ENCODE measurements at regions not wholly inside any gene's neighbourhood (a gene's known extent, or its start where the extent isn't known, plus 50 kb on each side); places are given as distances from the start of the nearest gene placed in this dataset.
"Not testable (repeated sequence)": the region's sequence is repeated elsewhere in the genome, so short reads cannot be mapped to it uniquely, and the experiment has no call there.

DNA sequence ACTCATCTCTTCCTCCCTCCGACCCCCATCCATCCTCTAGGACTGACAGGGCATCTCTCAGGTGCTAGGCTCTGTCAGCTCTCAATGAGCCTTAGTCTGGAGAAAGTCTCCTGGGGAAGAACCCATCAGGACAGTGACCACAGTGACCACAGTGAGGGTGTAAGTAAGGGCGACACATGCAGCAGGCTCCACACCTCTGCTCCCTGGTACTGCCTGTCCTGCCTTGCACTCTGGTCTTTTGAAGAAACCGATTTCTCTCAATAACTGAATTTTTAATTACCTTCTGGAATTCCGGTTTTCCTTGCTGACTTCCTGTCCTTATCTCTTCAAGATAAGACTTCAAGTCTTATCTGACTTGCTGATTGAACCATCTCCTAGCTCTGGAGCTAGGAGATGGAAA lies 190.2 kb downstream of the ACTR3B start:
- DNase-seq (ENCODE audit: low spot score), result no peak

DNA sequence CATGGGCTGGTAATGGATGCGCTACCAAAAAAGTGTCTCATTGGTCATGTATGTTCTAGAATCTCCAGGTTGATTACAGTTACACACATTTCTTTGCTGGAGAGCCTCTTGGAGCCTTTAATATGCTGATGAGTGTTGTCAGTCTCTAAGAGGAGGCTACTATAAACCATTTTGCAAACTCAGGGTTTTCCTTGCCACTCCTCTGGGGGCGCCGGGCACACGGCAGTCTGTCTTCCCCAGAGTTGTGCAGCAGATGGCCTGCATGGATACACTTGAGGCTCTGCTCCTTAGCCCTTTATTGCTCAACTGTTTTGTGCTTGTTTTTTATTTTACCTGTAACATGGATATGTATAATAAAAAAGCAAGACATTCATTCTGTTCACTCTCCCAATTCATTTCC lies 196.5 kb downstream of the ACTR3B start:
- no peak for DNase-seq (ENCODE audit: low spot score)

DNA sequence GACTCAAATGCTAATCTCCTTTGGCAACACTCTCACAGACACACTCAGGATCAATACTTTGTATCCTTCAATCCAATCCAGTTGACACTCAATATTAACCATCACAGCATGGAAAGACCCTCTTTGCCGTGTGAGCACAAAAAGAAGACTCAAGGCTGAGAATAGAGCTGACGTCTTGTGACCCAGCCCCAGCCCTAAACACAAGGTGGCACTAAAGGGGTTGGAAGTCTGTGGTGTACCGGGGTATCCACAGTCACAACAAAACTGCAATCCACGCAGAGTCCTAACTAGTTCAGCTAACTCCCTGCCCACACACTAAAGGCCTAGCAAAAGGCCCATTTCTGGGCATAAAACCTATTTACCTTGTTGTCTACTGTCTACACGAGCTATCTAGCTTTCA lies 200.1 kb downstream of the ACTR3B start:
- DNase-seq (ENCODE audit: low spot score), result no peak

DNA sequence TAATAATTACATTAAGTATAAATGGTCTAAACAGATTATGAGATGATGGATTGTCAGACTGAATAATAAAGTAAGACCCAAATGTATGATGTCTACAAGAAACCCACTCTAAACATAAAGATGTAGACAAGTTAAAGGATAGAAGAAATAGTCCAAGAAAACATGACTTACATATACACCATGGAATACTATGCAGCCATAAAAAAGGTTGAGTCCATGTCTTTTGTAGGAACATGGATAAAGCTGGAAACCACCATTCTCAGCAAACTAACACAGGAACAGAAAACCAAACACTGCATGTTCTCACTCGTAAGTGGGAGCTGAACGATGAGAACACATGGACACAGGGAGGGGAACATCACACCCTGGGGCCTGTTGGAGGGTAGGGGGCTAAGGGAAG lies 202.2 kb downstream of the ACTR3B start:
- not testable (repeated sequence) for DNase-seq (ENCODE audit: low spot score)

DNA sequence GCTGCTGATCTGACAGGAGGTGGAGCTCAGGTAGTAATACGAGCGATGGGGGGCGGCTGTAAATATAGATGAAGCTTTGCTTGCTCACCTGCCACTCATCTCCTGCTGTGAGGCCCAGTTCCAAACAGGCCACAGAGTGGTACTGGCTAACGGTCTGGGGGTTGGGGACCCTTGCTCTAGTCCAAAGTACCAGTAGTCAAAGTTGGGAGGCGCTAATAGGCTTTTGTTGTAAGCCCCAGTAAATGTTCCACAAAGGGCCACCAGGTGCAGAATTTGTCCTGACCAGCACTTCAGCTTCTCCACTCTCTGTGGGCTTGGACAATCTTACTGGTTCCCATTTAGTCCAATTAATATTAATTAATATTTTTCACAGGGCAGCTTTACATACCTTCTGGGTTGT lies 206.6 kb downstream of the ACTR3B start:
- no peak for DNase-seq (ENCODE audit: low spot score)

DNA sequence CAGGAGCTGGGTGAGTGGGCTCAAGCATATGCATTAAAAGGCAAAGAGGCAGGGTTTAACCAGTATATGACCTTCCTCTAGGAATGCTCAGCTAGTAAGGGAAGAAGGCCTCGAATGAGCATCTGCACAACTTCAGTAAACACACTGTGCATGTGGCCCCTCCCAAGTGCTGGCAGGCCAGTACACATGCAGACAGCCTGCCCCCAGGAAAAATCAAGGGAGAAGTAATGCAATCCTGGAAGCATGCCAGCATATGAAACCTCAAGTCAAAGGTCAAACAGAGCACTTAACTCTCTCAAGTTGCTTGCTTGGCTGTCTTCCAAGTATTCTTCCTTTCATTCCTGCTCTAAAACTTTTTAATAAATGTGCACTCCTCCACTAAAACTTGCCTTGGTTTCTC lies 208.4 kb downstream of the ACTR3B start:
- DNase-seq (ENCODE audit: low spot score), result no peak

DNA sequence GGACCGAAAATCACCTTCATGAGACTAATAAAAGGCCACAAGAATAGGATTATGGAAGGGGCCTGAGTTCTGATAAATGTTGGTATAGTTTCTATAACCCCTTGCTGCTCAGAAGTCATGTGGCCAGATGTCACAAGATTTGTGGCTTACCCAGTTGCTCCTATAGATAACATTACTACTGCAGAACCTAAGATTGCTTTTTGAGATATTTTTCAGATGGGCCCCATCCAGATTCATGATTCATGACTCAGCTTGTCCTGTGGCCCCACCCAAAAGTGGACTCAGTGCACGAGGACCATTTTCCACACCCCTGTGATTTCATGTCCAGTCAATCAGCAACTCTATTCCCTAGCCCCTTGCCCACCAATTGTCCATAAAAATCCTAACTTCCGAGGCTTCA lies 209.0 kb downstream of the ACTR3B start:
- no peak for DNase-seq (ENCODE audit: low spot score)

DNA sequence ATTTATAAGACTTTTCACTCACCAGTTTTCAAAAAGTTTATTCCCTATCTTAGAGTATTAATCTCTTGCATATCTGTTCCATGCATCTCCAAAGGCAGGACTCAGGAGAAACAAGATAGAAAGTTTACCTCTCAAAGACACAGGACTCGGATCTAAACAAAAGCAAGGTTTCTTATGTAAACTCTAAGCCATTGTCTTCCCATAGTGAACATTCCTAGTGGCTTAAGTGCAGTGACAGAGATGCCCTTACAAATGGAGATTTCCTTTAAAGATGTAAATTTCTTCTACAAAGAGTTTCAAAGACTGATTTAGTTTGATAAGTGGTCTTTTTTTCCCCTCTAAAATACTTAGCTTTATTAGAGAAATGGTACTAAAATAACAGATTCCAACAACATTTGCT lies 209.8 kb downstream of the ACTR3B start:
- no peak for DNase-seq (ENCODE audit: low spot score)

DNA sequence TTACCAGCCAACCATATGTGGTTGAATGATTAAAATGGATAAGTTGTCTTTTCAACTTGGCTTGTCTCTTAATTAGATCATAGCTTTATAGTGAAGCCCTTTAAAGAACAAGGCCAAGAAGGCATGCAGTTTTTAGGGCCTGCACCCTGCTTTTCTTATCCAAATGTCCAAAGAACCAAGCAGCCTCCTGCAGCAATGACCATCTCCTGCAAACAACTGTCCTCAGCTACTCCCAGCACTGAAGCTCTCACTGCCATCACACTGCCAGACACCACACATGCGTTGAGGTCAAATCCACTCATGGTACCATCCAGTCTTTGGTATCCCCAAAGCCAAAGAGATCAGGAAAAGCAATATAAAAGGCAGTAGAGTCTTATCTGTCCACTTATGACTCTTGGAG lies 210.3 kb downstream of the ACTR3B start:
- no peak for DNase-seq (ENCODE audit: low spot score)

DNA sequence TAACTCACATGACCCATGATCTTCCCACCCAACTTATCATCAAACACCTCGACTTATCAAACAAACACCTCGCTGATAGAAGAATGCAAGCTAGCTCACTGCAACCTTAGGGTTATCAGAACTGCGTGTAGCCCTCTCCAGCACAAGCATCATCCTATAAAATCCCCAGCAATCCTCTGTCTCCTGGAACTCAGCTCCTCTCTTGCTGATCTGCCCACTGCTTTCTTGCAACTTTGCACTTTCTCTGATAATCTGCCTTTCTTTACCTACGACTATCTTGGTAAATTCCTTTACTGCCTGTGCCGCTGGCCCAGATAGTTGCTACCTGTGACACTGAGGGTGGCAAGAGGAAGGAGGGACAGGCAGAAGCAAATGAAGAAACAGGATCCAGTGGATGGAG lies 210.9 kb downstream of the ACTR3B start:
- DNase-seq (ENCODE audit: low spot score), result no peak

DNA sequence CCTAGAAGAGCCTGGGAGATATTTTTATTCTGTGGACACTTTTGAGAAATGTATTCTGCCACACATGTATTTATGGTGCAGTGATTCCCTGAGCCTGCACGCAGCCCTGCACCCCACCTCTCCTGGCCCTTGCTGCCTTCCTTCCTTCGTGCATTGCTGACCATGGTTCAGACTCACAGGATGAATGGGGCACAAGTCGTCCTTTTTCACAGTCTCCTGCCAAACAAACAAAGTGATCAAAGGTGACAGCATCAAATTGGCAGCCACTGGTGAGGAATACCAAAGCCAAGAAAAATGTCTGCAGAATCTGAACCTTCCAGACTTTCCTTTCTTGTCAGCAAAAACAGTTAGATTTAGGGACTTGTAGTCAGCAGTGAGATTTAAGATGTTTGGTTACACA lies 215.0 kb downstream of the ACTR3B start:
- no peak for DNase-seq (ENCODE audit: low spot score)

DNA sequence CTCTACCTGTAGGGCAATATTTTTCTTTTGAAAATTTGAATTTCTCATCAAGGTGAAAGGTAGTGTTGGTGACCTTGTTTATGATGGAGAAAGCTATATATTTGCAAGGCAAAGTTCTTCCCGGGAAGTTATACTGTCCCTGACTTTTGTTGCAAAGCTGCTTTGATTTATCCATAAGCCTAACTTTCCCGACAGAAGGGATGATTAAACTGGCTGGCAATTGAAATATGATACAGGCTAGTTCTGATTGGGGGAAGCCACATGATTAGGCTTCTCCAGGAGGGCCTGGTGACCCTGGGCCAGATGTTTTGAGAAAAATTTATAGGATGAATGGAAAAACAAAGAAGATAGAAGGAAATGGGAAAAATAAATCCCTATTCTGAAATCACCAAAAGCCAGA lies 215.5 kb downstream of the ACTR3B start:
- DNase-seq (ENCODE audit: low spot score), result no peak

DNA sequence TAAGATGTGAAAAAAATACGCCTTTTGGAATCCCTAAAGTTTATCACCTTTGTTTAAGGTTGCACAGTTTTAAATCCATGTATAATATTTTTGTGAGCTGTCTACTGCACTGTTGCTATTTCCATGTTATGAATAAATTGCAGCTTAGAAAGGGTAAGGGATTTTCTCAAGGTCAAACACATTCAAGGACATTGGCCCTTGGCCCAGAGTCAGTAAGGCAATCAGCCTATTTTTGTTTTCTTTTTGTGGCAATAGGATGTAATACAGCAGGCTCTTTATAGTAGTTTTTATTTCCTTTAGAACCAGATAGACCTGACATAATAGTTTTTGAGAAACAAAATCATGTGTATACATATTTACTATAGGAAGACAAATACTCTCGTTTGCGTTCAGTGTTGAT lies 219.8 kb downstream of the ACTR3B start:
- no peak for DNase-seq (ENCODE audit: low spot score)

DNA sequence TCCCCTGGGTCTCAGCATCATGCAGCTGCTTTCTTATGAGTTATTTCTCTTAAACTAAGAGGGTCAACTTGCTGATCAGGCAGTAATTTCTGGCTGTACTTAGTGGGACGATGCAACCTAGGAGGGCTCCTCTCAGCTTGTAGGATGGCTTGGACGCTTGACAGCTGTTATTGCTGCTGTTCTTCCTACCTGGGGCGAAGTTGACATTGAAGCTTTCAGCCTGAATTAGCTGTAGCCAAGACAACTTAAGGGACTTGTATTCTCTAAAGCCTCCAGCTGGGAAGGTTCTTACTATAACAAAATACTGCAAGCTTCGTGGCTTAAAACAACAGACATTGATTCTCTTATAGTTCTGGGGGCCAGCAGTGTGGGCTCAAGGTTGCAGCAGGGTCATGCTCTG lies 224.9 kb downstream of the ACTR3B start:
- no peak for DNase-seq (ENCODE audit: low spot score)

DNA sequence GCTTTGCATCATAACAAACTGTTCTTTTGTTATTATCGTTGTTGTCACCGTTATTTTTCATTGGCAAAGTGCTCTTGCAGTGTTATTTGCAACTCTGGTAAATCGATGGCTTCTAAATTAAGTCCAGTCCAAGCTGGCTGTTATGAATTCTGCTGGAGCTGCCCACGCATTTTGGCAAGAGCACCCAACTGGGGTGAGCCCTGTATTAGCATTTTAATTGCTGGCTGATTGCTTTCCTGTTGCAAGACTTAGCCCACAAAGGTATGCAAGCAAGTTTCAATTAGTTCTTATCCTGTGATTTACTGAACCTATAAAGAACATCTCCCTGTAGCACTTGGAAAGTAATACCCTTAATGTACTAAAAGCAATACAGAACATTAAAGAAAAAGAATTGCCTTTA lies 226.8 kb downstream of the ACTR3B start:
- DNase-seq (ENCODE audit: low spot score), result no peak

DNA sequence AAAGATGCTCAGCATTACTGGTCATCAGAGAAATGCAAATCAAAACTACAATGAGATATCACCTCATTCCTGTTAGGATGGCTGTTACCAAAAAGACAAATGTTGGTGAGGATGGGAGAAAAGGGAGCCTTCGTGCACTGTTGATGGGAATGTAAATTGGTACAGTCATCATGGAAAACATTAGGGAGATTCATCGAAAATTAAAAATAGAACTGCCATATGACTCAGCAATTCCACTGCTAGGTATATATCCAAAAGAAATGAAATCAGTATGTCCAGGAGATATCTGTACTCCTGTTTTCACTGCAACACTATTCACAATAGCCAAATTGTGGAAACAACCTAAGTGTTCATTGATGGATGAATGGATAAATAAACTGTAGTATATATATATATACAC lies 228.1 kb downstream of the ACTR3B start:
- no peak for DNase-seq (ENCODE audit: low spot score)

DNA sequence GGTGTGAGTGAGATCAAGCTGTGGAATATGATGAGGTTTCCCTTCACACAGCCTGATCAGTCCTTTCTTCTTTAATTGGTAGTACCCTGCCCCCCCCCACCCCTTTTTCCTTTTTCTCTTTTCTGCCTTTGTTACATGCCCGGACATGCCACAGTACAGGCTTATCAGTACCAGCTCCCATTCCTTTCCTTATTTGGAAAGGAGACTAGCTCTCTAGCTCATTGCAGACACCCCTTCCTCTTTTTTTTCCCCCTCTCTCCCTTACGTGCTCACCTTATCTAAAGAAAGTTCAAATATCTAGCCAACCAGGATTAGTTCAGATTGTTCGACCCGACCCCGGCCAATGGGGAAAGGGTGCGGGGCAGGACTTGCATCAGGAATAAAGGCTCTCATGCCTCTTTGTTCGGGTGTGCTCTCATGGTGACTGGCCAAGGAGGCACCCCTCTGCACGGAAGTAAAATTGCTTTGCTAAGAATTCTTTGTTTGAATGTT lies 230.4 kb downstream of the ACTR3B start:
- no peak for DNase-seq (ENCODE audit: low spot score)

DNA sequence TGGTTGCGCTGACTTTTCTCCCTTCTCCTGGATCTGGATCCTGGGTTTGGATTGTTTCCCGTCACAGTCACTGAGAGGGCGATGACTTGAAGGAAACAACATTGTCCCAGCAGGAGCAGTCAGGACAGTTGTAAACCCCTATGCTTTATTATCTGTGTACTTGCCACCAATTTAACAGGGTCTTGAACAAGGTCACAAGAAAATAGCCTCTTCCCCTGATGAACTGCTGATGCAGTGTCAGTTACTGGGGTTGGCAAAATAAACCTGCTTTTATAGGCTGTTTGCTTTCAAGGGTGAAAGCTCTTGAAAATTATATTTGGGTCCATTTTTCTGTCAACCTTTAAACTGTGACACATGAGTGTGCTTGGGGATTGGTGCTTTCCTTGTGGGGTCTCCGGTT lies 238.9 kb downstream of the ACTR3B start:
- no peak for DNase-seq (ENCODE audit: low spot score)

DNA sequence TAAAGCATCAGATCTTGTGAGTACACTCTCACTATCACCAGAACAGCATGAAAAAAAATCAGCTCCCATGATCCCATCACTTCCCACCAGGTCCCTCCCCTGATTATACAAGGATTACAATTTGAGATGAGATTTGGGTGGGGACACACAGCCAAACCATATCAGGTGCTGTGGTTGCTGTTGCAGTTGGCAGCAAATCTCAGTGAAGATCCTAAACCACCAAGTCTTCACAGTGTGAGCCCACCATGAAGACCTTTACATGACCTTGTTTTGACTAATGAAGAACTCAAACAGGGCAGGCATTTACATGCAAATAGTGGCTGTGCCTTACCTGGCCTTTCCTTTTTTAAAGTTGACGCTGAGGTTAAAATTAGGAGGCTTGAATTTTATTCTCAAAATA lies 242.6 kb downstream of the ACTR3B start:
- DNase-seq (ENCODE audit: low spot score), result no peak

DNA sequence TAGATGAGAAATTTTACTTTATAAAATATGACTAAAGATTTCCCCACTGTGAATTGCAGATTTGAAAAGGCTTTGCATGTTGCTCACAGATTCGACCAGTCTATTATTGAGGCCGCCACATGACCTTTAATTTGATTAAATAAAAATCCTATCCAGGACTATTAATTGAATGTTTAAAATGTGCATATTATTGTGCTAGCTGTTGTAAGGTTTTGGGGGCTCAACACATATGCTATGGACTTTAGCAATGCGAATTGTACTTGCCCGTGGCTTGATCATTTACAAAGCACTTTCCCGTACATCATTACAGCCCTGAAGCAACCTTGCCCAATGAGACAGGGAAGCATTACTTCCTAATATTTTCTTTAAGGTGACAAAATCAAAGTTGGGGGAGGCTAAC lies 243.0 kb downstream of the ACTR3B start:
- no peak for DNase-seq (ENCODE audit: low spot score)

DNA sequence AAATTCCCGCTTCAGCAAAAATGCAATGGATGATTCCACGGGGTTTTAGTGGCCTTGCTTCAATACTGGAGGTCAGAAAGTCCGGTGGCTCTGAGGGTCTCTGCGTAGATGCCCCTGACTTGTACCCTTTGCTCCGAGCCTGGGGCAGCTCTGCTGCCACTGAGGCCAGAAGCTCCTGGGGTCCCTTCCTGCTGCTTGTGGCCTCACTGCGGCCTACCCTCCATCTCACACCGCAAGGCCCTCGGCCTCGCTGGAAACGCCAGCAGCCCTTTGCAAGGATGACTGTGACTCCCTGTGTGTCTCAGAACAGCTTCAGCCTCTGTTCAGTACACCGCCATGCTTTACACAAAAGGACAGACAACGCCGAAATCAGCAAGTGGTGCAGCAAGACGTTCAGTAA lies 244.8 kb downstream of the ACTR3B start:
- DNase-seq (ENCODE audit: low spot score), result no peak

DNA sequence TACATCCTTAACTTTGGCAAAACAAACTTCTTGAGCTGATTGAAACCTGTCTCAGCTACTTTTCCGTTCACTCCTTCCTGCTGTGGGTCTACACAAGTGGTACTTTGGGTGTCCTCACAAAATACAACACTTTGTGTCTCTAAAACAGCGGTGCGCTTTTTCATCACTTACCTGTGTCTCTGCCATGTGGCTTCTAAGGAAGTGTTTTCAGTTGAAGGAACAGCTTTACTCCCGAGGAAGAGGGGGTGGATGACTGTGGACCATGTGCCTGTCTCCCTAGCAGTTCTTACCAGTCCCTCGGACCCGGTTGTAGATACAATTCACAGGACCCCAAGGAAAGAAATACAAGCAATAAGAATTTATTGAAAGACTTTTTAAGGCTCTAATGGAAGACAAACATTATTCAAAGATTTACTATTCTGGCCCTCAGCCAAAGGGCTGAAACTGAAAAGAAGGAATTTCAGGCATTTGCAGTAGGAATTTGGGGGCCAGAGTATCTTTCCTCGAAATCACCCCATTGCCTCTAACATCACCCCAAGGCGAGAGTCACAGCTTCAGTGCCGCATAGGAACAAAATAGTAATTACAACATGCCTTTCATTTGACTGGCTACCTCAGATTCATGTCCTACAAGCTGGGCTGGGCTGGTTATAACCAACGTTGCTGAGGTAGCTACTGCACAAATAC lies 246.3 kb downstream of the ACTR3B start:
- no peak for DNase-seq (ENCODE audit: low spot score)

DNA sequence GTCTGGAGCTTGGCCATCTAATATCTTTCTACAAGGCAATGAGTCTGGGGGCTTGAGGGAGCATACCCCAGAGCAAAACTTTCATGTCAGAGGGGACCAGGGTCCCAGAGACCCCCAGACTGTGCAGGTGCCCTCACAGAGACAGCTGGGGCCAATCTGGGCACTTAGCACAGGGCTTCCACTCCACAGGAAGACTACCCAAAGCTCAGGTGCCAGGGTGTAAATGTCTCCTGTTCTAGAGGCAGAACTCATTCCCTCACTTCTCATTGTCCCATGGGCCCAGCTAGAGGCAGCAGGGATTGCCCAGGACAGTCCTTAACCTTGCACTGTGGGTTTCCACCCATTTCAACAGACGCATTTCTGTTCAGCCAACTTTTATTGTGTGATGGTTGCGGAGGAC lies 246.9 kb downstream of the ACTR3B start:
- DNase-seq (ENCODE audit: low spot score), result no peak

DNA sequence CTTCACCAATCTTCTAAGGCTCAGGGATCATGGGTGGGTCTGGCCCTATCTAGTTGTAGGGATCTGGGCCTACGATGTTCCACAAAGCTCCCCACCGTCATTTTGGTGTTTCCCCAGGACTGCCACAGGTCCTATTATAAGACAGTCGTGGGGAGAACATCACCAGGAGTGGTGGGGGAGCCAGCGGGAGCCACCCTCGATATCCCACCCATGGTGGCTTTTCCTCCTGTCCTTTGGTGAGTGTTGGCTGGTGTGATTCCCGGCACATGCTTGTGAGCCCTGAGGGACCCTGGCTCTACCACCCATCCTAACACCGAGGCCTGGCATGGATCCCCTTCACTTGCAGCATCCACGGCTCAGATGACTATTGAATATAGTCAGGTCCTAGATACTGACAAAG lies 247.4 kb downstream of the ACTR3B start:
- DNase-seq (ENCODE audit: low spot score), result no peak

DNA sequence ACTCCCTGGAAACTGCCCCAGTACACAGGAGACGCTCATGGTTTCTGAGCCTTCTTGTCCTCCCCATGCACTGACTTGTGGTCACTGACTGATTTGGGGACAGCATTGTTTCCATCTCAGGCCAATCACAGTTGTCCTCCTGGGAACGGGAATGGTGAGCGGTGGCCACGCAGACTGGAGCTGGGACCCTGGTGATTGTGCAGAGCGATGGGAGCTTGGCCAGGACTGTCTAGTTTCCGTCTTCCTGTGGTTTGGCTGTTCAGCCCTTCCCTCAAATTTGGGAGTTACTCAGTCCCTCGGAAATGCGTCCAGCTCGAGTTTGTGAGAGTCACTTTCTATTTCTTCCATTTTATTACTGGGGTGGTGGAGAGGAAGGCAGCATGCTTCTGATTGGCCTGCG lies 250.9 kb downstream of the ACTR3B start:
- DNase-seq (ENCODE audit: low spot score), result no peak

Measured in germinal center (tissue), 1 donor.